Testis (tissue), 2 donors: ENCODE measurements at regions not wholly inside any gene's neighbourhood (a gene's known extent, or its start where the extent isn't known, plus 50 kb on each side); places are given as distances from the start of the nearest gene placed in this dataset.

Source experiments
- CTCF ChIP-seq, 3 experiments: fragments of 450-650 bp in 2 of 3; fragments of 200-600 bp in 1 of 3; sonication (generic) in 1 of 3; IDR thresholded peaks; one replicate each; pipeline ENCODE4 v1.5.1; 2016 to 2019; ENCODE audit warnings: antibody characterized with exemption in 3 of 3, mild to moderate bottlenecking in 2 of 3, moderate library complexity in 1 of 3
- POLR2A ChIP-seq: fragments of 450-650 bp; IDR thresholded peaks from one replicate; pipeline ENCODE4 v1.6.1; 2017; ENCODE audit warnings: antibody characterized with exemption, mild to moderate bottlenecking, moderate library complexity

- no peak for TF ChIP-seq CTCF (IDR thresholded peaks at IDR 0.05)
- no peak for TF ChIP-seq POLR2A
These were observed 74.4 kb downstream of the SEPTIN7 start for GRCh38 chr7:35875292-35875691.
